ENCODE measurements at regions not wholly inside any gene's neighbourhood (a gene's known extent, or its start where the extent isn't known, plus 50 kb on each side); places are given as distances from the start of the nearest gene placed in this dataset.

- DNase-seq = no peak
- H3K27me3 ChIP-seq (replicated peaks in 1 of 7) = peaks cover 0 to 51% (median 0%) of the 10 kb centered on the region in 7 donors
- TF ChIP-seq POLR2A (IDR thresholded peaks at IDR 0.05) (no peak), POLR2AphosphoS5 (IDR thresholded peaks at IDR 0.05) (no peak)
- TF ChIP-seq, protein P1, sequence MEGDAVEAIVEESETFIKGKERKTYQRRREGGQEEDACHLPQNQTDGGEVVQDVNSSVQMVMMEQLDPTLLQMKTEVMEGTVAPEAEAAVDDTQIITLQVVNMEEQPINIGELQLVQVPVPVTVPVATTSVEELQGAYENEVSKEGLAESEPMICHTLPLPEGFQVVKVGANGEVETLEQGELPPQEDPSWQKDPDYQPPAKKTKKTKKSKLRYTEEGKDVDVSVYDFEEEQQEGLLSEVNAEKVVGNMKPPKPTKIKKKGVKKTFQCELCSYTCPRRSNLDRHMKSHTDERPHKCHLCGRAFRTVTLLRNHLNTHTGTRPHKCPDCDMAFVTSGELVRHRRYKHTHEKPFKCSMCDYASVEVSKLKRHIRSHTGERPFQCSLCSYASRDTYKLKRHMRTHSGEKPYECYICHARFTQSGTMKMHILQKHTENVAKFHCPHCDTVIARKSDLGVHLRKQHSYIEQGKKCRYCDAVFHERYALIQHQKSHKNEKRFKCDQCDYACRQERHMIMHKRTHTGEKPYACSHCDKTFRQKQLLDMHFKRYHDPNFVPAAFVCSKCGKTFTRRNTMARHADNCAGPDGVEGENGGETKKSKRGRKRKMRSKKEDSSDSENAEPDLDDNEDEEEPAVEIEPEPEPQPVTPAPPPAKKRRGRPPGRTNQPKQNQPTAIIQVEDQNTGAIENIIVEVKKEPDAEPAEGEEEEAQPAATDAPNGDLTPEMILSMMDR (IDR thresholded peaks at IDR 0.05 in 8 of 11, conservative IDR thresholded peaks at IDR 0.05 in 3 of 11) = no peak
- no peaks in the 10 kb centered on the region for H3K9me3 ChIP-seq
- peaks cover 0 to 4% (median 0%) of the 10 kb centered on the region in 6 donors for H3K4me1 ChIP-seq
- WGBS, 5 donors = 57 to 83% (median 73%) methylated on average over 3 to 4 of the region's 4 CpGs
- intact Hi-C loops (cut with DNase I; ENCODE audit: low total_unique reads) = no loop called here
- peak overlapping the region in 5 of 8 donors; percentile 25 to 79 (median 64) for H3K27ac ChIP-seq
- H3K4me3 ChIP-seq = peak overlapping the region in 2 of 8 donors; percentile 2 to 33
- H3K36me3 ChIP-seq = no peaks in the 10 kb centered on the region
Measured at GRCh38 chr1:30130099-30130498, 593.3 kb downstream of the MATN1 start.

GRCh38 chr1:30129421-30130055, 593.8 kb downstream of the MATN1 start:
- intact Hi-C loops (cut with DNase I; ENCODE audit: low total_unique reads) = no loop called here
- Histone ChIP-seq H3K27ac (peak overlapping the region in 4 of 8 donors; percentile 25 to 79 (median 70)), H3K9me3 (no peaks in the 10 kb centered on the region), H3K4me1 (peaks cover 0 to 8% (median 0%) of the 10 kb centered on the region in 6 donors), H3K27me3 (replicated peaks in 1 of 7) (peaks cover 0 to 51% (median 0%) of the 10 kb centered on the region in 7 donors), H3K4me3 (peak overlapping the region in 1 of 8 donors; percentile 33), H3K36me3 (no peaks in the 10 kb centered on the region)
- no peak for TF ChIP-seq POLR2AphosphoS5 (IDR thresholded peaks at IDR 0.05)
- TF ChIP-seq, protein P1 (IDR thresholded peaks at IDR 0.05 in 8 of 11, conservative IDR thresholded peaks at IDR 0.05 in 3 of 11) = no peak
- TF ChIP-seq POLR2A (IDR thresholded peaks at IDR 0.05) = no peak
- WGBS, 5 donors = 76 to 90% (median 84%) methylated on average over 8 to 11 of the region's 11 CpGs
- no peak for DNase-seq

- Histone ChIP-seq H3K4me1 (peaks cover 0 to 14% (median 0%) of the 10 kb centered on the region in 6 donors), H3K27ac (no peak overlapping the region), H3K9me3 (no peaks in the 10 kb centered on the region), H3K4me3 (no peak overlapping the region), H3K36me3 (no peaks in the 10 kb centered on the region), H3K27me3 (replicated peaks in 1 of 7) (peaks cover 0 to 51% (median 0%) of the 10 kb centered on the region in 7 donors)
- 56 to 65% (median 61%) methylated on average over 7 of the region's 7 CpGs for WGBS, 5 donors
- TF ChIP-seq POLR2AphosphoS5 (IDR thresholded peaks at IDR 0.05) (no peak), POLR2A (IDR thresholded peaks at IDR 0.05) (no peak)
- TF ChIP-seq, protein P1 (IDR thresholded peaks at IDR 0.05 in 8 of 11, conservative IDR thresholded peaks at IDR 0.05 in 3 of 11) = no peak
- no peak for DNase-seq
- intact Hi-C loops (cut with DNase I; ENCODE audit: low total_unique reads) = no loop called here
Measured at GRCh38 chr1:30129001-30129408, 594.4 kb downstream of the MATN1 start.

- no peak overlapping the region for H3K27ac ChIP-seq
- intact Hi-C loops (cut with DNase I; ENCODE audit: low total_unique reads) = no loop called here
- H3K27me3 ChIP-seq (replicated peaks in 1 of 7) = peaks cover 0 to 34% (median 0%) of the 10 kb centered on the region in 7 donors
- H3K36me3 ChIP-seq = no peaks in the 10 kb centered on the region
- TF ChIP-seq, protein P1 (IDR thresholded peaks at IDR 0.05 in 8 of 11, conservative IDR thresholded peaks at IDR 0.05 in 3 of 11) = no peak
- TF ChIP-seq POLR2AphosphoS5 (IDR thresholded peaks at IDR 0.05) = no peak
- no peak overlapping the region for H3K4me3 ChIP-seq
- peaks cover 0 to 19% (median 0%) of the 10 kb centered on the region in 6 donors for H3K4me1 ChIP-seq
- WGBS, 5 donors = 62 to 75% (median 65%) methylated on average over 2 of the region's 2 CpGs
- H3K9me3 ChIP-seq = no peaks in the 10 kb centered on the region
- DNase-seq = no peak
Measured at GRCh38 chr1:30126848-30127247, 596.5 kb downstream of the MATN1 start.

Measured in spleen (tissue), 11 donors.